Testis (tissue), 2 donors: ENCODE measurements at regions not wholly inside any gene's neighbourhood (a gene's known extent, or its start where the extent isn't known, plus 50 kb on each side); places are given as distances from the start of the nearest gene placed in this dataset.
"Not testable (repeated sequence)": the region's sequence is repeated elsewhere in the genome, so short reads cannot be mapped to it uniquely, and the experiment has no call there.

Source experiments
- DNase-seq: peaks from one replicate; pipeline ENCODE4 v3.0.0-alpha.2; 2019
- H3K27ac ChIP-seq, 2 donors: fragments of 200-600 bp; sonication (generic); one replicate each; pipeline ENCODE4 v1.5.1; 2019
- H3K27me3 ChIP-seq: fragments of 200-600 bp; sonication (generic); one replicate; pipeline ENCODE4 v1.5.1; 2019
- H3K36me3 ChIP-seq: fragments of 200-600 bp; sonication (generic); one replicate; pipeline ENCODE4 v1.5.1; 2017; ENCODE audit warnings: low read depth; ENCODE audit errors: missing control alignments
- H3K4me1 ChIP-seq: fragments of 200-600 bp; sonication (generic); one replicate; pipeline ENCODE4 v1.5.1; 2019
- H3K4me3 ChIP-seq, 2 donors: fragments of 200-600 bp; sonication (generic); one replicate each; pipeline ENCODE4 v1.5.1; 2017 to 2019
- H3K9me3 ChIP-seq: fragments of 200-600 bp; sonication (generic); one replicate; pipeline ENCODE4 v1.5.1; 2017
- CTCF ChIP-seq, 3 experiments: fragments of 450-650 bp in 2 of 3; fragments of 200-600 bp in 1 of 3; sonication (generic) in 1 of 3; IDR thresholded peaks; one replicate each; pipeline ENCODE4 v1.5.1; 2016 to 2019; ENCODE audit warnings: antibody characterized with exemption in 3 of 3, mild to moderate bottlenecking in 2 of 3, moderate library complexity in 1 of 3
- POLR2A ChIP-seq: fragments of 450-650 bp; IDR thresholded peaks from one replicate; pipeline ENCODE4 v1.6.1; 2017; ENCODE audit warnings: antibody characterized with exemption, mild to moderate bottlenecking, moderate library complexity
- WGBS, 2 donors: methylation state at CpG; one replicate each; pipeline ENCODE4 v1.1.5; 2018; 5-methylcytosine and 5-hydroxymethylcytosine counted together
- intact Hi-C: fragments of 100-400 bp; cut with DNase I; formaldehyde crosslinking; loops from one replicate; pipeline ENCODE4 v1.15.1; 2023; ENCODE audit warnings: low total_unique reads

- TF ChIP-seq POLR2A: no peak
- no peak for TF ChIP-seq CTCF (IDR thresholded peaks at IDR 0.05)
- Histone ChIP-seq H3K36me3 (no peaks in the 10 kb centered on the region), H3K4me1 (no peaks in the 10 kb centered on the region), H3K27ac (no peak overlapping the region), H3K27me3 (no peaks in the 10 kb centered on the region), H3K4me3 (no peak overlapping the region), H3K9me3 (no peaks in the 10 kb centered on the region)
- no peak for DNase-seq
- WGBS, 2 donors: 94 to 95% methylated on average over 4 of the region's 4 CpGs
- intact Hi-C loops: no loop called here
Observed at GRCh38 chr5:142239394-142240159, 85.2 kb downstream of the SPRY4 start.

- Histone ChIP-seq H3K27me3 (no peaks in the 10 kb centered on the region), H3K9me3 (no peaks in the 10 kb centered on the region), H3K36me3 (no peaks in the 10 kb centered on the region), H3K4me1 (no peaks in the 10 kb centered on the region), H3K27ac (no peak overlapping the region), H3K4me3 (no peak overlapping the region)
- TF ChIP-seq CTCF (IDR thresholded peaks at IDR 0.05) (no peak), POLR2A (no peak)
- intact Hi-C loops: no loop called here
- DNase-seq: no peak
- 91 to 94% methylated on average over 3 of the region's 3 CpGs for WGBS, 2 donors
Observed at GRCh38 chr5:142237707-142238106, 87.1 kb downstream of the SPRY4 start.

- DNase-seq, H3K4me3 ChIP-seq, intact Hi-C loops, H3K27ac ChIP-seq, H3K36me3 ChIP-seq, H3K9me3 ChIP-seq, H3K27me3 ChIP-seq, H3K4me1 ChIP-seq: not testable (repeated sequence)
- WGBS, 2 donors: 93 to 94% methylated on average over 10 of the region's 10 CpGs
Observed at GRCh38 chr5:142236673-142237290, 88.0 kb downstream of the SPRY4 start.

GRCh38 chr5:142235870-142236672, 88.8 kb downstream of the SPRY4 start:
- H3K27me3 ChIP-seq: no peaks in the 10 kb centered on the region
- H3K4me3 ChIP-seq: no peak overlapping the region
- intact Hi-C loops: no loop called here
- 77 to 92% methylated on average over 22 to 24 of the region's 24 CpGs for WGBS, 2 donors
- no peak for DNase-seq
- TF ChIP-seq CTCF (IDR thresholded peaks at IDR 0.05): no peak
- H3K4me1 ChIP-seq: no peaks in the 10 kb centered on the region
- H3K27ac ChIP-seq: no peak overlapping the region
- H3K36me3 ChIP-seq: no peaks in the 10 kb centered on the region
- no peaks in the 10 kb centered on the region for H3K9me3 ChIP-seq

GRCh38 chr5:142235050-142235797, 89.6 kb downstream of the SPRY4 start:
- H3K4me1 ChIP-seq: no peaks in the 10 kb centered on the region
- H3K4me3 ChIP-seq: no peak overlapping the region
- intact Hi-C loops: no loop called here
- TF ChIP-seq POLR2A (no peak), CTCF (IDR thresholded peaks at IDR 0.05) (no peak)
- no peaks in the 10 kb centered on the region for H3K27me3 ChIP-seq
- DNase-seq: no peak
- H3K36me3 ChIP-seq: no peaks in the 10 kb centered on the region
- H3K27ac ChIP-seq: no peak overlapping the region
- 76% methylated on average over 12 to 14 of the region's 14 CpGs for WGBS, 2 donors
- no peaks in the 10 kb centered on the region for H3K9me3 ChIP-seq
